ENCODE measurements at regions not wholly inside any gene's neighbourhood (a gene's known extent, or its start where the extent isn't known, plus 50 kb on each side); places are given as distances from the start of the nearest gene placed in this dataset.

DNA sequence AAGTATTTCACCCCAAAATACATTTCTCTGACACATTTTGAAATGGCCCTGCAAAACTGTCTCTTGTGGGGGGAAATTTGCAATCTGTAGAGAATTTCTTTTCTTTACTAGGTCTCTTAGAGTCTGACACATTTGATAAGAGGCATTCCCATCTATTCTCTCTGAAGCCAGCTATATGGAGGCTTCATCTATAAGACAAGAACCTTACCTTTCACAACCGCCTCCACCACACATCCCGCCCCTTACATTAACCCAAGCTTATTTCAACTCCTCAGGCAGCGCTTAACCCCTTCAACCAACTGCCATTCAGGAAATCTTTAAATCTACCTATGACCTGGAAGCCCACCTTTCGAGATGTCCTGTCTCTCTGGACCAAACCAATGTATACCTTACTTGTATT, 829.5 kb downstream of the TLE4 start:
- no peaks in the 10 kb centered on the region for H3K9me1 ChIP-seq (ENCODE audit: control insufficient read depth, extremely low read depth, insufficient read depth, low read length)
- H3K4me3 ChIP-seq (ENCODE audit: control insufficient read depth in 2 of 3, extremely low read depth in 1 of 3, insufficient read depth in 2 of 3, low read depth in 1 of 3, low read length in 3 of 3), result no peak overlapping the region
- TF ChIP-seq EZH2 (IDR thresholded peaks at IDR 0.05; ENCODE audit: low read length), result no peak
- TF ChIP-seq, protein P1, sequence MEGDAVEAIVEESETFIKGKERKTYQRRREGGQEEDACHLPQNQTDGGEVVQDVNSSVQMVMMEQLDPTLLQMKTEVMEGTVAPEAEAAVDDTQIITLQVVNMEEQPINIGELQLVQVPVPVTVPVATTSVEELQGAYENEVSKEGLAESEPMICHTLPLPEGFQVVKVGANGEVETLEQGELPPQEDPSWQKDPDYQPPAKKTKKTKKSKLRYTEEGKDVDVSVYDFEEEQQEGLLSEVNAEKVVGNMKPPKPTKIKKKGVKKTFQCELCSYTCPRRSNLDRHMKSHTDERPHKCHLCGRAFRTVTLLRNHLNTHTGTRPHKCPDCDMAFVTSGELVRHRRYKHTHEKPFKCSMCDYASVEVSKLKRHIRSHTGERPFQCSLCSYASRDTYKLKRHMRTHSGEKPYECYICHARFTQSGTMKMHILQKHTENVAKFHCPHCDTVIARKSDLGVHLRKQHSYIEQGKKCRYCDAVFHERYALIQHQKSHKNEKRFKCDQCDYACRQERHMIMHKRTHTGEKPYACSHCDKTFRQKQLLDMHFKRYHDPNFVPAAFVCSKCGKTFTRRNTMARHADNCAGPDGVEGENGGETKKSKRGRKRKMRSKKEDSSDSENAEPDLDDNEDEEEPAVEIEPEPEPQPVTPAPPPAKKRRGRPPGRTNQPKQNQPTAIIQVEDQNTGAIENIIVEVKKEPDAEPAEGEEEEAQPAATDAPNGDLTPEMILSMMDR (optimal IDR thresholded peaks at IDR 0.05 in 1 of 3, IDR thresholded peaks at IDR 0.05 in 1 of 3, conservative IDR thresholded peaks at IDR 0.05 in 1 of 3; ENCODE audit: extremely low read depth in 1 of 3, insufficient read depth in 2 of 3, low read length in 3 of 3), result no peak
- H3K27me3 ChIP-seq (ENCODE audit: control insufficient read depth, extremely low read depth, insufficient read depth, low read length), result no peaks in the 10 kb centered on the region
- no peak overlapping the region for H2AFZ ChIP-seq (ENCODE audit: control insufficient read depth, low read length)
- H3K9ac ChIP-seq (ENCODE audit: control insufficient read depth, extremely low read depth, insufficient read depth, low read length), result no peak overlapping the region
- no peaks in the 10 kb centered on the region for H4K20me1 ChIP-seq (ENCODE audit: control insufficient read depth, extremely low read depth, insufficient read depth, low read length)
- H3K36me3 ChIP-seq (ENCODE audit: control insufficient read depth in 2 of 2, extremely low read depth in 1 of 2, insufficient read depth in 2 of 2, low read length in 2 of 2), result no peaks in the 10 kb centered on the region
- dilution Hi-C loops (cut with MboI; ENCODE audit: extremely low pct_ligation_motif_present, low sequenced_read_pairs), result no loop called here
- H3K4me2 ChIP-seq (ENCODE audit: control insufficient read depth, extremely low read depth, insufficient read depth, low read depth, low read length), result no peak overlapping the region
- H3K79me2 ChIP-seq (ENCODE audit: control insufficient read depth, insufficient read depth, low read length), result no peaks in the 10 kb centered on the region
- H3K9me3 ChIP-seq (ENCODE audit: control insufficient read depth, low read depth, low read length), result no peaks in the 10 kb centered on the region
- DNase-seq (ENCODE audit: low read depth, low spot score) (no peak), FAIRE-seq (no peak)
- H3K27ac ChIP-seq (ENCODE audit: control insufficient read depth, insufficient read depth, low read length), result no peak overlapping the region
- H3K4me1 ChIP-seq (ENCODE audit: control insufficient read depth, extremely low read depth, insufficient read depth, low read length), result no peaks in the 10 kb centered on the region

DNA sequence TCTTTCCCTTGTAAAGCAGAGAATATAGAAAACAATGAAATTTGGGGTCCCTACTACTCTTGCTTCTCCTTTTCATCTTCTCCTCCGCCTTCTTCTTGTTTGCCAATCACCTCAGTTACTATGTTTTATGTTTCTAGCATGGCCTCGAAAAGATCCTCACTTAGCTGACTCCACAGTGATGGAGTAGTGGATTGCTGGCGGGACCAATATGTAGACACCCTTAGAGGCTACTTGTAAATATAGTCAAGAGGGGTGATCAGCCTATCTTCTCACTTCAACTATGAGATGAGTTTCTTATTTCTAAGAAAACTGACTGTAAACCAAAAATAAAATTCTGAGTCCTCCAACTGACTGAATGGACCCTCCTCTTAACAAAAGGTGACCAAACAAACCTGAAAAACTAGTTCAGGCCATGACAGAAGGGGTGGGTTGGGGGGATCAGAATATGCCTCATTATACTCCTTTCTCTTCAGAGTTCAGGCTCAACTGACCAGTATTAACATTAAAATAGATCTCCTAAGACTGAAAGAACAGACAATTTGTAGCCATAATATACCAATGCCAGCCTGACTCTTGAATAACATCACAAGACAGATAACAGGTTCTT, 829.0 kb downstream of the TLE4 start:
- no peaks in the 10 kb centered on the region for H3K27me3 ChIP-seq (ENCODE audit: control insufficient read depth, extremely low read depth, insufficient read depth, low read length)
- no peak overlapping the region for H3K4me3 ChIP-seq (ENCODE audit: control insufficient read depth in 2 of 3, extremely low read depth in 1 of 3, insufficient read depth in 2 of 3, low read depth in 1 of 3, low read length in 3 of 3)
- dilution Hi-C loops (cut with MboI; ENCODE audit: extremely low pct_ligation_motif_present, low sequenced_read_pairs), result no loop called here
- H4K20me1 ChIP-seq (ENCODE audit: control insufficient read depth, extremely low read depth, insufficient read depth, low read length), result no peaks in the 10 kb centered on the region
- H3K9me3 ChIP-seq (ENCODE audit: control insufficient read depth, low read depth, low read length), result no peaks in the 10 kb centered on the region
- no peak overlapping the region for H3K27ac ChIP-seq (ENCODE audit: control insufficient read depth, insufficient read depth, low read length)
- no peak for TF ChIP-seq EZH2 (IDR thresholded peaks at IDR 0.05; ENCODE audit: low read length)
- TF ChIP-seq, protein P1 (optimal IDR thresholded peaks at IDR 0.05 in 1 of 3, IDR thresholded peaks at IDR 0.05 in 1 of 3, conservative IDR thresholded peaks at IDR 0.05 in 1 of 3; ENCODE audit: extremely low read depth in 1 of 3, insufficient read depth in 2 of 3, low read length in 3 of 3), result no peak
- FAIRE-seq, result no peak
- no peaks in the 10 kb centered on the region for H3K4me1 ChIP-seq (ENCODE audit: control insufficient read depth, extremely low read depth, insufficient read depth, low read length)
- H3K36me3 ChIP-seq (ENCODE audit: control insufficient read depth in 2 of 2, extremely low read depth in 1 of 2, insufficient read depth in 2 of 2, low read length in 2 of 2), result no peaks in the 10 kb centered on the region
- H3K9ac ChIP-seq (ENCODE audit: control insufficient read depth, extremely low read depth, insufficient read depth, low read length), result no peak overlapping the region
- no peaks in the 10 kb centered on the region for H3K79me2 ChIP-seq (ENCODE audit: control insufficient read depth, insufficient read depth, low read length)
- H2AFZ ChIP-seq (ENCODE audit: control insufficient read depth, low read length), result no peak overlapping the region
- no peak for DNase-seq (ENCODE audit: low read depth, low spot score)
- H3K9me1 ChIP-seq (ENCODE audit: control insufficient read depth, extremely low read depth, insufficient read depth, low read length), result no peaks in the 10 kb centered on the region
- no peak overlapping the region for H3K4me2 ChIP-seq (ENCODE audit: control insufficient read depth, extremely low read depth, insufficient read depth, low read depth, low read length)
